Progenitor cell of endocrine pancreas (in vitro differentiated cells): ENCODE measurements at regions not wholly inside any gene's neighbourhood (a gene's known extent, or its start where the extent isn't known, plus 50 kb on each side); places are given as distances from the start of the nearest gene placed in this dataset.

ENCODE experiments used
- DNase-seq: peaks from one replicate; pipeline ENCODE4 v3.0.0; 2021; ENCODE audit warnings: low spot score; ENCODE audit not compliant: unreplicated experiment
- H3K27ac Mint-ChIP-seq: 2 replicates; pipeline ENCODE4 v1.8.0; 2021; ENCODE audit warnings: mild to moderate bottlenecking, moderate library complexity, mixed read lengths
- H3K27me3 Mint-ChIP-seq: 2 replicates; pipeline ENCODE4 v1.8.0; 2021; ENCODE audit warnings: mixed read lengths
- H3K36me3 Mint-ChIP-seq: 2 replicates; pipeline ENCODE4 v1.8.0; 2022; ENCODE audit warnings: mixed read lengths; ENCODE audit not compliant: insufficient read depth
- H3K4me1 Mint-ChIP-seq: 2 replicates; pipeline ENCODE4 v1.8.0; 2021; ENCODE audit warnings: low read depth, mixed read lengths
- H3K4me3 Mint-ChIP-seq: 2 replicates; pipeline ENCODE4 v1.8.0; 2021; ENCODE audit warnings: low read depth, mild to moderate bottlenecking, moderate library complexity, mixed read lengths
- H3K9me3 Mint-ChIP-seq: 2 replicates; pipeline ENCODE4 v1.8.0; 2021; ENCODE audit warnings: low read depth, mixed read lengths
- CTCF ChIP-seq: fragments of 200-600 bp; sonication (generic); IDR thresholded peaks from one replicate; pipeline ENCODE4 v1.5.0; 2021; ENCODE audit warnings: antibody characterized with exemption, mild to moderate bottlenecking; ENCODE audit not compliant: unreplicated experiment

DNA sequence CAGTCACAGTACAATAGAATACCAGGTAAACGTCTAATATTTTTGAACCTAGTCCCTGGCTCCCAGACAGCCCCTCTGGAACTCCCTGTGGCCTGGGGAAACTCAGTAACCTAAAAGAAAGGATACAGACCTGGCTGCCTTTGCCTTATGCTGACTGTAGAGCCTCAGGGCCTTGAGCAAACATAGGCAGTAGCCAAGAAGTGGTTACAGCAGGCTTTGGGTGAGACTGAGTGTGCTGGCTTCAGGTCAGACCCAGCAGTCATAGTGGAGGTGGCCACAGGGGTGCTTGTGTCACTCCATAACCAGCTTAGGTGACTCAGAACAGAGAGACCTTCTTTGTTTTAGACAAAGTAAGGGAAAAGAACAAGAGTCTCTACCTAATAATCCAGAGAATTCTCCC, 141.8 kb upstream of the PRDX4 start:
- Mint-ChIP-seq H3K9me3 (peaks cover 18% of the 10 kb centered on the region), H3K4me3 (no peak overlapping the region), H3K27me3 (no peaks in the 10 kb centered on the region), H3K27ac (no peak overlapping the region), H3K36me3 (peaks cover 2% of the 10 kb centered on the region), H3K4me1 (no peaks in the 10 kb centered on the region)
- no peak for DNase-seq
- TF ChIP-seq CTCF = no peak

- Mint-ChIP-seq H3K4me1 (no peaks in the 10 kb centered on the region), H3K27ac (peak overlapping the region; percentile 91), H3K27me3 (no peaks in the 10 kb centered on the region), H3K9me3 (peaks cover 8% of the 10 kb centered on the region), H3K36me3 (no peaks in the 10 kb centered on the region), H3K4me3 (no peak overlapping the region)
- TF ChIP-seq CTCF = no peak
- DNase-seq = no peak
These were observed 126.8 kb upstream of the PRDX4 start for GRCh38 chrX:23540532-23540931.

DNA sequence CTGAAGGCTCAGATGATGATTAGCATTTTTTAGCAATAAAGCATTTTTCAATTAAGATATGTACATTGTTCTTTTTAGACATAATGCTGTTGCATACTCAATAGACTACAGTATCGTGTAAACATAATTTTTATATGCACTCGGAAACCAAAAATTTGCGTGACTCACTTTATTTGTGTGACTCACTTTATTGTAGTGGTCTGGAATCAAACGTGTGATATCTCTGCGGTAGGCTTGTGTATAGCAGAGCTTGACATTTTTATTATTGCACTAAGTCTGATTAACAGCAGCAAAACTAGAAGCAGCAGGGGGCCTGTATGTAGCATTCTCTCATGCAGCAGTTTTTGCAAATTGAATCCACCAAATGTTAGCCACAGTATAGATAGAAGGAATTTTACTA, 119.1 kb upstream of the PRDX4 start:
- H3K9me3 Mint-ChIP-seq = peaks cover 3% of the 10 kb centered on the region
- TF ChIP-seq CTCF = no peak
- no peak for DNase-seq
- no peaks in the 10 kb centered on the region for H3K27me3 Mint-ChIP-seq
- H3K27ac Mint-ChIP-seq = no peak overlapping the region
- no peaks in the 10 kb centered on the region for H3K4me1 Mint-ChIP-seq
- H3K36me3 Mint-ChIP-seq = no peaks in the 10 kb centered on the region
- H3K4me3 Mint-ChIP-seq = no peak overlapping the region

GRCh38 chrX:23552303-23552702, 115.0 kb upstream of the PRDX4 start:
- Mint-ChIP-seq H3K27me3 (no peaks in the 10 kb centered on the region), H3K4me3 (no peak overlapping the region), H3K36me3 (no peaks in the 10 kb centered on the region), H3K27ac (no peak overlapping the region), H3K4me1 (peaks cover 2% of the 10 kb centered on the region), H3K9me3 (peaks cover 7% of the 10 kb centered on the region)
- TF ChIP-seq CTCF = no peak
- no peak for DNase-seq

DNA sequence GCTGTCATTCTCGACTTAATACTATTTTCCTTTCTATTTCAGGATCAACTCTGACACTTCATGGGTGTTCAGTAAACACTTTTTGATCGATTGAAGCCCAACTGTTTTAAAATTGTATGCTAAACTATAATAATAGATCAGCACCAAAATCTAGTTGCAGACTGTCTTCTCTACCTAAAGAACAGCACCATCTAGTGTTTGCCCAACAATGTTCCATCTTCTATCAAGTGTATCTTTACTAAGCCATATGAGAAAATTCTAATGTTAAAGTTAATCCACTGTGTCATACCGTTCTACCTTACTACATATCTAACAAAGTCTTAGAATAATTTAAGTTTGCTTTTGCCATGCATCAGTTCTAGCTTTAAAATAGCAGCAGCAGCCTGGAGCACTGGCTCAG, 113.0 kb upstream of the PRDX4 start:
- Mint-ChIP-seq H3K27me3 (no peaks in the 10 kb centered on the region), H3K4me3 (no peak overlapping the region), H3K36me3 (no peaks in the 10 kb centered on the region), H3K9me3 (peaks cover 15% of the 10 kb centered on the region), H3K27ac (no peak overlapping the region), H3K4me1 (peaks cover 2% of the 10 kb centered on the region)
- no peak for DNase-seq
- peak; percentile 81 for TF ChIP-seq CTCF
